ENCODE measurements at regions not wholly inside any gene's neighbourhood (a gene's known extent, or its start where the extent isn't known, plus 50 kb on each side); places are given as distances from the start of the nearest gene placed in this dataset.

DNA sequence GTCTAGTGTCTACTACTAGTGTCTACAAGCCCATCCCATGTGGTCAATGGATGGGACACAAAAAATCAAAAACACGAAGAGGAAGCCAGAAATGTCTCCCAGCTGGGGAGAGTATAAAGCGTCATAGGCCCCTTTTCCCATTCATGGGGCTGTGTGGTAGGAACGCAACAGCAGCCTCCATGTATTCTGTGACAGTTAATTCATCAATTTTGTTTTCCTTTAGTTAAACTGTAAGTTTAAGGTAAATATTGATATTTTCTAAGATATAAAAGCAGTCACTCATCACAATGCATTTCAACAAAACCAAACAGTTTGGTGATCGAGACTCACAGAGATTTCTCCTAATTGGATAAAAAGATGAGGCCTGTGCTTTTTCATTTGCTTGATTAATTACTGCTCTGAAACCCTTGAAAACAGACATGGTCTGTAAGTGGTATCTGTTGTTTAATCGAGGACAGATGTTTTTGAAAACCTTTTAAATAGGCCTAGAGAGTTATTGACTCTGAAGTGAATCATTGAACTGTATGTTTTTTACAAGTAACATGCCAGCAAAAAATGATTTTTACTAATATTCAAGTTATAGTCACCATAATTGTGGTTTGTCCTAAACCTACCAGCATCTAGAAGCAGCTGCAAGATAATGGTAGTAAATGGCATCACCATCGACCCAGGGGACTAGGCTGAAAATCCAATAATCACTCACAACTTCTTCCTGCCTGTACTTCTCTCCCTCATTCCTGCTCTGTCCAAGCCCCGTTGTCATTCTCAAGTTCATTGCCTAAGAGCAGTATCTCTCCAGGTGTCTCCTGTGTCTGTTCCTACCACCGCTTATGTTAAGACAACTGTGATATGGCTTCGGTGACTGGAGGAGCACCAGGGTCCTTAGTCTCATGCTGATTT lies 87.7 kb upstream of the SHISA3 start:
- TF ChIP-seq, protein P1, sequence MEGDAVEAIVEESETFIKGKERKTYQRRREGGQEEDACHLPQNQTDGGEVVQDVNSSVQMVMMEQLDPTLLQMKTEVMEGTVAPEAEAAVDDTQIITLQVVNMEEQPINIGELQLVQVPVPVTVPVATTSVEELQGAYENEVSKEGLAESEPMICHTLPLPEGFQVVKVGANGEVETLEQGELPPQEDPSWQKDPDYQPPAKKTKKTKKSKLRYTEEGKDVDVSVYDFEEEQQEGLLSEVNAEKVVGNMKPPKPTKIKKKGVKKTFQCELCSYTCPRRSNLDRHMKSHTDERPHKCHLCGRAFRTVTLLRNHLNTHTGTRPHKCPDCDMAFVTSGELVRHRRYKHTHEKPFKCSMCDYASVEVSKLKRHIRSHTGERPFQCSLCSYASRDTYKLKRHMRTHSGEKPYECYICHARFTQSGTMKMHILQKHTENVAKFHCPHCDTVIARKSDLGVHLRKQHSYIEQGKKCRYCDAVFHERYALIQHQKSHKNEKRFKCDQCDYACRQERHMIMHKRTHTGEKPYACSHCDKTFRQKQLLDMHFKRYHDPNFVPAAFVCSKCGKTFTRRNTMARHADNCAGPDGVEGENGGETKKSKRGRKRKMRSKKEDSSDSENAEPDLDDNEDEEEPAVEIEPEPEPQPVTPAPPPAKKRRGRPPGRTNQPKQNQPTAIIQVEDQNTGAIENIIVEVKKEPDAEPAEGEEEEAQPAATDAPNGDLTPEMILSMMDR (IDR thresholded peaks at IDR 0.05; ENCODE audit: insufficient read depth, low read length) = no peak
- no peak for TF ChIP-seq REST (IDR thresholded peaks at IDR 0.05; ENCODE audit: insufficient replicate concordance, low read depth)
- no peak for TF ChIP-seq SPI1 (IDR thresholded peaks at IDR 0.05; ENCODE audit: borderline replicate concordance, low read depth)
